22Rv1 (cell line): ENCODE measurements at regions not wholly inside any gene's neighbourhood (a gene's known extent, or its start where the extent isn't known, plus 50 kb on each side); places are given as distances from the start of the nearest gene placed in this dataset.

ENCODE experiments used
- H3K27ac ChIP-seq: fragments of 450-650 bp; 2 replicates; pipeline ENCODE4 v1.5.1; 2017
- ZFX ChIP-seq: fragments of 450-650 bp; IDR thresholded peaks from 2 replicates; pipeline ENCODE4 v1.6.1; 2017; ENCODE audit warnings: antibody characterized with exemption, borderline replicate concordance
- TF ChIP-seq, protein P1 (sequence below): fragments of 450-650 bp; IDR thresholded peaks from 2 replicates; pipeline ENCODE4 v1.5.1; 2017; ENCODE audit warnings: mild to moderate bottlenecking

DNA sequence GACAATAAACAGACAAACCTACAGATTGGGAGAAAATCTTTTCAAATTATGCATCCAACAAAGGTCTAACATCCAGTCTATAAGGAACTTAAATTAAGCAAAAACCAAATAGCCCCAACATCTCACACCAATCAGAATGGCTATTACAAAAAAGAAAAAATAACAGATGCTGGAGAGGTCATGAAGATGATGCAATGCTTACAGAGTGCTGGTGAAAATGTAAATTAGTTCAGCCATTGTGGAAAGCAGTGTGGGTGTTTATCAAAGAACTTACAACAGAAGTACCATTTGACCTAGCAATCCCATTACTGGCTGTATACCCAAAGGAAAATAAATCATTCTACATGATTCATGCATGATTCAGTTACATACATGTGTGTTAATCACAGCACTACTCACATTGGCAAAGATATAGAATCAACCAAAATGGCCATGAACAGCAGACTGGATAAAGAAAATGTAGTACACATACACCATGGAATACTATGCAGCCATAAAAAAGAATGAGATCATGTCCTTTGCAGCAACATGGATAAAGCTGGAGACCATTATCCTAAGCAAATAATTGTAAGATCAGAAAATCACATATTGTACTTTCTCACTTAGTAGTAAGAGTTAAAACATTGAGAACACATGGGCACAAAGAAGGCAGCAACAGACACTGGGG is 223.9 kb upstream of the WSB1 start:
- TF ChIP-seq, protein P1, sequence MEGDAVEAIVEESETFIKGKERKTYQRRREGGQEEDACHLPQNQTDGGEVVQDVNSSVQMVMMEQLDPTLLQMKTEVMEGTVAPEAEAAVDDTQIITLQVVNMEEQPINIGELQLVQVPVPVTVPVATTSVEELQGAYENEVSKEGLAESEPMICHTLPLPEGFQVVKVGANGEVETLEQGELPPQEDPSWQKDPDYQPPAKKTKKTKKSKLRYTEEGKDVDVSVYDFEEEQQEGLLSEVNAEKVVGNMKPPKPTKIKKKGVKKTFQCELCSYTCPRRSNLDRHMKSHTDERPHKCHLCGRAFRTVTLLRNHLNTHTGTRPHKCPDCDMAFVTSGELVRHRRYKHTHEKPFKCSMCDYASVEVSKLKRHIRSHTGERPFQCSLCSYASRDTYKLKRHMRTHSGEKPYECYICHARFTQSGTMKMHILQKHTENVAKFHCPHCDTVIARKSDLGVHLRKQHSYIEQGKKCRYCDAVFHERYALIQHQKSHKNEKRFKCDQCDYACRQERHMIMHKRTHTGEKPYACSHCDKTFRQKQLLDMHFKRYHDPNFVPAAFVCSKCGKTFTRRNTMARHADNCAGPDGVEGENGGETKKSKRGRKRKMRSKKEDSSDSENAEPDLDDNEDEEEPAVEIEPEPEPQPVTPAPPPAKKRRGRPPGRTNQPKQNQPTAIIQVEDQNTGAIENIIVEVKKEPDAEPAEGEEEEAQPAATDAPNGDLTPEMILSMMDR, result no peak
- TF ChIP-seq ZFX, result no peak

DNA sequence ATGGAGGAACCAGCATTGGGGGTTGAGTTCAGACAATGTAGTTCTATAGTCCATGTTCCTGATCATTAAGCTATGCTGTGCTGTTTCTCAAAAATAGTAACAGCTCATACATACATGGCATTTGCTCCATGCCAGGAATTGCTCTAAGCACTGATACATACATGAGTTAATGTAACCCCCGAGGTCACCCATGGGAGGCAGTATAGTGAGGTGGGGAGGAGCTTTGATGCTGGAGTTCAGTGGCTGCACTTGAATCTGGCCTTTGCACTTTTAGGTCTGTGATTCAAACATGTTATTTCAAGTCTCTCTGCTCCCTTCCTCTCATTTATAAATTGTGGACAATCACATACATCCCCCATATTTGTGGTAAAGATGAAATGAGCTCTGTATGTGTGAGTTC is 223.1 kb upstream of the WSB1 start:
- no peak for TF ChIP-seq ZFX
- TF ChIP-seq, protein P1, result no peak
- H3K27ac ChIP-seq, result no peak overlapping the region

More for the DNA sequence above, 223.9 kb upstream of the WSB1 start:
- no peak overlapping the region for H3K27ac ChIP-seq

DNA sequence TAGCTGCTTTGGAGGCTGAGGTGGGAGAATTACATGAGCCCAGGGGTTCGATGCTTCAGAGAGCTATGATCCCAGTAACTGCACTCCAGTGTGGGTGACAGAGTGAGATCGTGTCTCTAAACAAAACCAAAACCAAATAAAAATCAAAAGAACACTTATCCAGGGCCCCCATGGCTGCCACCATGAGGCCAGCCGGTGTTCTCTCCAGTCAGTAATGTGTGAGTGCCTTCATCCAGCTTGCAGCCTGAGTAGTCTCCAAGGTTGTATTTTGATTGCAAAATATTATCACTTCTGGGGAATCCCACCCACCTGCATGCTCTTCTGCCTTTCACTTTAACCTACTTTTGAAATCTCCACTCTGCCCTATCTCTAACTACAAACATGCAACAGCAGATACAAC is 221.0 kb upstream of the WSB1 start:
- TF ChIP-seq, protein P1, result no peak
- no peak for TF ChIP-seq ZFX
- no peak overlapping the region for H3K27ac ChIP-seq

DNA sequence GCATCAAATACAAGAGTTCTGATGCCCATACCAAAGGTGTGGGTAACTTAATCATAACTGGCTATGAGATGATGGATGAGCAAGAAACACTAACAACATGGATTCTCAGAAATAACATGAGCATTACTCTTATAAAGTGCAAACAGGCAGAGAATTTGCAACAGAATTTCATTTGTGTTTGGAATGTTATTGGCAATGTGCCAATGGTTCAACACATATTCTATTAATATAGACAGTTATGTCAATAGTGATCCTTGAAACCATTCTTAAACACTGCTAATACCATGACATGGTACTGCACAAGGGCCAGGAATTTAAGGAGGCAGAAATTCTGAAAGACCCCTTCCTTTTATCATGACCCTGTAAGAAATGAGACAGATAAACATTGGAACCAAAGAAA is 217.1 kb upstream of the WSB1 start:
- no peak overlapping the region for H3K27ac ChIP-seq
- TF ChIP-seq, protein P1, result no peak
- TF ChIP-seq ZFX, result no peak

DNA sequence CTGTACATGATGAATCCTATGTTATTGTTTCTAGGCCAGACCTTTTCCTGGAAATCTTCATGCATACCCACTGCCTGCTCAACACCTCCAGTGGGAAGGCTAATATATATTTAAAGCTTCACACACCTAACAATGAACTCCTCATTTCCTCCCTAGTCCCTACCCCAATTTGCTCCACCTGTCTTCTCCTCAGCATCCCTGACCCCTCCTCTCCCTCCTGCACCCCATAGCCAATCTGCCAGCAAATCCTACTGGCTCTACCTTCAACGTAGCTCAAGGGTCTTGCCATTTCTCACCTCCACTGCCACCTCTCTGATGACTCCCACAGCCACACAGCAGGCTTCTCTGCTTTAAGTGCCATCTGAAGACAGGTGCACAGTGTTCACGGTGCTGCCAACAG is 215.6 kb upstream of the WSB1 start:
- H3K27ac ChIP-seq, result no peak overlapping the region
- TF ChIP-seq ZFX, result no peak
- TF ChIP-seq, protein P1, result no peak

DNA sequence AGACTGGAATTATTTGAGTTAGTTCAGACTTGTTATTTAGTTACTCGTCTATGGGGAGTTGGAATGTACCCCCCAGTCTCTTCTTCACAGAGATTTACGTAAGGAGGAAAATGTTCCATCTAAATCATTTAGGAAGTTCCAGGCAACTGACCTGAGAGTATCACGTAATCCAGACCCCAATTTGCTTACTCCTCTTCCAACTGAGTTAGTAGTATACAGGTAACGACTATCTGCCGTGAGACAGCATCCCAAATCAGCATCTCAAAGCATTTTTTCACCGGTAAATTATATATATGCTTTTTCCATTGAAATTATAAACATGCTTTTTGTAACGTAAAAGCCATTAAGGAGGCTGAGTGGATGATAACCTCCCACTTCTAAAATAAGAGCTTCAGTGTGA is 214.3 kb upstream of the WSB1 start:
- no peak overlapping the region for H3K27ac ChIP-seq
- no peak for TF ChIP-seq ZFX
- TF ChIP-seq, protein P1, result no peak

DNA sequence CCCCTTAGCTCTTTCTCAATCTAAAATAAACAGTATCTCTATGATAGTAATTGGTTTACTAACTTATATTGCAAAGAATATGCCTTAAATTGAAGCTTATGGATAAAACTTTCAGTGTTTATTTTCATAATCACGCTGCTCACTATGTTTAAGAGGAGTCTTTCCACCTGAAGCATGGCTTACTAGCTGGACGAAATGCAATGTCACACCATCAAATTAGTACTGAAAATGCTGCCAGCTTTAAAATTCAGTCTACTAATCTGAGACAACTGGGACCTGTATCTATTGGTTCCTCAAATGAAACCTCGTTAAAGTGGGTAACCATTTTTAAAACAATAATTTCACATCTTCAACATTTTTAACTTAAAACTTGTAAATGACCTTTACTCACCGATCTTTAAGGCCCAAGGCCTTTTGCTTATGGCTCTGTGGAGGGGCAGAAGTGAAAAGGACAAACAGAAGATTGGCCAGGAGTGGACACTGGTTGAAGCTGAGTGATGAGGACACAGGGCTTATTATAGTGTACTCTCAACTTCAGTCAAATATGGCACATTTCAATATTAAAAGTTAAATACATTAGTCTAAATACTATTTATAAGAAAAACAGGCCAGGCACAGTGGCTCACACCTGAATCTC is 212.8 kb upstream of the WSB1 start:
- TF ChIP-seq ZFX, result no peak
- TF ChIP-seq, protein P1, result no peak
- H3K27ac ChIP-seq, result no peak overlapping the region
